ENCODE measurements at regions not wholly inside any gene's neighbourhood (a gene's known extent, or its start where the extent isn't known, plus 50 kb on each side); places are given as distances from the start of the nearest gene placed in this dataset.

- DNase-seq (ENCODE audit: low read depth, low spot score): no peak
Observed at GRCh38 chr18:64259871-64260270, 111.0 kb upstream of the LINC00305 start.

- DNase-seq (ENCODE audit: low read depth, low spot score): no peak
Observed at GRCh38 chr18:64258111-64258650, 109.3 kb upstream of the LINC00305 start.

- no peak for DNase-seq (ENCODE audit: low read depth, low spot score)
Observed at GRCh38 chr18:64254399-64255093, 105.7 kb upstream of the LINC00305 start.

GRCh38 chr18:64253873-64254272 is 105.0 kb upstream of the LINC00305 start:
- no peak for DNase-seq (ENCODE audit: low read depth, low spot score)

- no peak for DNase-seq (ENCODE audit: low read depth, low spot score)
Observed at GRCh38 chr18:64253222-64253621, 104.3 kb upstream of the LINC00305 start.

- no peak for DNase-seq (ENCODE audit: low read depth, low spot score)
Observed at GRCh38 chr18:64248836-64249235, 99.9 kb upstream of the LINC00305 start.

GRCh38 chr18:64245126-64245861 is 96.4 kb upstream of the LINC00305 start:
- DNase-seq (ENCODE audit: low read depth, low spot score): no peak

GRCh38 chr18:64244571-64244970 is 95.7 kb upstream of the LINC00305 start:
- no peak for DNase-seq (ENCODE audit: low read depth, low spot score)

GRCh38 chr18:64240316-64240715 is 91.4 kb upstream of the LINC00305 start:
- no peak for DNase-seq (ENCODE audit: low read depth, low spot score)

GRCh38 chr18:64238076-64238475 is 89.2 kb upstream of the LINC00305 start:
- DNase-seq (ENCODE audit: low read depth, low spot score): no peak

GRCh38 chr18:64234321-64234720 is 85.4 kb upstream of the LINC00305 start:
- no peak for DNase-seq (ENCODE audit: low read depth, low spot score)

GRCh38 chr18:64233851-64234250 is 85.0 kb upstream of the LINC00305 start:
- DNase-seq (ENCODE audit: low read depth, low spot score): no peak

- no peak for DNase-seq (ENCODE audit: low read depth, low spot score)
Observed at GRCh38 chr18:64220941-64221340, 72.1 kb upstream of the LINC00305 start.

GRCh38 chr18:64219517-64219916 is 70.6 kb upstream of the LINC00305 start:
- DNase-seq (ENCODE audit: low read depth, low spot score): no peak

GRCh38 chr18:64210401-64210949 is 61.6 kb upstream of the LINC00305 start:
- no peak for DNase-seq (ENCODE audit: low read depth, low spot score)

GRCh38 chr18:64208516-64208915 is 59.6 kb upstream of the LINC00305 start:
- no peak for DNase-seq (ENCODE audit: low read depth, low spot score)

GRCh38 chr18:64207820-64208219 is 58.9 kb upstream of the LINC00305 start:
- DNase-seq (ENCODE audit: low read depth, low spot score): no peak

GRCh38 chr18:64203295-64203694 is 54.4 kb upstream of the LINC00305 start:
- no peak for DNase-seq (ENCODE audit: low read depth, low spot score)

- peak; percentile 23 for DNase-seq (ENCODE audit: low read depth, low spot score)
Observed at GRCh38 chr18:64202863-64203262, 54.0 kb upstream of the LINC00305 start.

- no peak for DNase-seq (ENCODE audit: low read depth, low spot score)
Observed at GRCh38 chr18:64202210-64202836, 53.4 kb upstream of the LINC00305 start.

GRCh38 chr18:64201781-64202180 is 52.9 kb upstream of the LINC00305 start:
- no peak for DNase-seq (ENCODE audit: low read depth, low spot score)

GRCh38 chr18:64199581-64199980 is 50.7 kb upstream of the LINC00305 start:
- no peak for DNase-seq (ENCODE audit: low read depth, low spot score)
